ENCODE measurements at regions not wholly inside any gene's neighbourhood (a gene's known extent, or its start where the extent isn't known, plus 50 kb on each side); places are given as distances from the start of the nearest gene placed in this dataset.
"Not testable (repeated sequence)": the region's sequence is repeated elsewhere in the genome, so short reads cannot be mapped to it uniquely, and the experiment has no call there.

DNA sequence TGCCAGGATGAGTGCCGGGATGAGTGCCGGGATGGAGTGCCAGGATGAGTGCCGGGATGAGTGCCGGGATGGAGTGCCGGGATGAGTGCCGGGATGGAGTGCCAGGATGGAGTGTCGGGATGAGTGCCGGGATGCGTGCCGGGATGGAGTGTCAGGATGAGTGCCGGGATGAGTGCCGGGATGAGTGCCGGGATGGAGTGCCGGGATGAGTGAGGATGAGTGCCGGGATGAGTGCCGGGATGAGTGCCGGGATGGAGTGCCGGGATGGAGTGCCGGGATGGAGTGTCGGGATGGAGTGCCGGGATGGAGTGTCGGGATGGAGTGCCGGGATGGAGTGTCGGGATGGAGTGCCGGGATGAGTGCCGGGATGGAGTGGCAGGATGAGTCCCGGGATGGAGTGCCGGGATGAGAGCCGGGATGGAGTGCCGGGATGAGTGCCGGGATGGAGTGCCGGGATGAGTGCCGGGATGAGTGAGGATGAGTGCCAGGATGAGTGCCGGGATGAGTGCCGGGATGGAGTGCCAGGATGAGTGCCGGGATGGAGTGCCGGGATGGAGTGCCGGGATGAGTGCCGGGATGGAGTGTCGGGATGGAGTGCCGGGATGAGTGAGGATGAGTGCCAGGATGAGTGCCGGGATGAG is 52.1 kb upstream of the HELT start:
- not testable (repeated sequence) for DNase-seq (ENCODE audit: low spot score)

DNA sequence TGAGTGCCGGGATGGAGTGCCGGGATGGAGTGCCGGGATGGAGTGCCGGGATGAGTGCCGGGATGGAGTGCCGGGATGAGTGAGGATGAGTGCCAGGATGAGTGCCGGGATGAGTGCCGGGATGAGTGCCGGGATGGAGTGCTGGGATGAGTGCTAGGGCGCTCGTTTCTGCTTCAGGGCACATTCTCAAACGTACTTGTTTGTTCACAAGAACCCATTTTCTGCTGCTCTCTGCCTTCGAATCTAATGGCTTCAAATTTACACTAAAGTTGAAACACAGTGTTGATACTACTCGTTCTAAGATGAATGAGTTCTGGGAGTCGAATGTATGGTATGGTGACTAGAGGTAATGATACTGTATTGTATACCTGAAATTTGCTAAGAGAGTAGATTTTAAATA is 50.6 kb upstream of the HELT start:
- not testable (repeated sequence) for DNase-seq (ENCODE audit: low spot score)

DNA sequence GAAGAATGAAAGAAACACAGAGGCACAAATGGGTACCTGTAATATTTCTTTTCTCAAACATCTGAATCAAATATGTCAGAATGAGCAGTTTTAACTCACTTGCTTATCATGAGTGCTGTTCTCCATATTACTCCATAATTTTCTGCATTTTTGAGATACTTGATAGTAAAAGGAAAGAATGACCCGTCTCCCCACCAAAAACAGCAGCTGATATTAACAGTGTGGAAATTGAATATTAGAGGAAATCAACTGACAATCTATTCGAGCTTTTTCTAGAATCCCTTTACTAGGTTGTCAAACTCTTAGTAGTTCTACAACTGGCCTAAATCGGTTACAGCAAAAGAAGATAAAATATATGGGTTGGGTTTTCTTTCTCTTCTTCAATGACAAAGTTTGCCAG is 49.9 kb upstream of the HELT start:
- no peak for DNase-seq (ENCODE audit: low spot score)

Small RNA genes in the stretch of these regions (small RNA-seq; reads per million reads assigned to genes)
- 0 reads per million in 2 experiments for gene MIR4455

All from SK-N-DZ (cell line).